Naive thymus-derived CD4-positive, alpha-beta T cell (primary cell): ENCODE measurements at regions not wholly inside any gene's neighbourhood (a gene's known extent, or its start where the extent isn't known, plus 50 kb on each side); places are given as distances from the start of the nearest gene placed in this dataset.

Source experiments
- ATAC-seq: fragments of 150-1000 bp; cut with Tn5 transposase; 2 replicates; pipeline ENCODE4 v1.10.0; 2021; ENCODE audit warnings: mild to moderate bottlenecking, moderate library complexity
- CTCF ChIA-PET: fragments of 350-600 bp; sonication (Branson Sonifier 250); formaldehyde crosslinking; loops from one replicate; lab custom pipeline; 2021; ENCODE audit warnings: antibody characterized with exemption; lab: Charles Lee
- POLR2A ChIA-PET: fragments of 350-600 bp; sonication (Branson Sonifier 250); formaldehyde crosslinking; loops from one replicate; lab custom pipeline; 2021; ENCODE audit warnings: antibody characterized with exemption, inconsistent platforms; lab: Charles Lee
- DNase-seq, 9 donors: peaks; one replicate each; pipeline versions ENCODE4 v3.0.0 to v3.0.0-alpha.2; 2020 to 2022; ENCODE audit warnings: mixed read lengths in 1 of 9
- H3K27ac ChIP-seq: one replicate; pipeline ENCODE4 v1.7.0; 2013; ENCODE audit warnings: mild to moderate bottlenecking, low read depth, low read length, moderate library complexity
- H3K27me3 ChIP-seq, 2 donors: one replicate each; pipeline ENCODE4 v1.7.0; 2013; ENCODE audit warnings: low read length in 2 of 2, mild to moderate bottlenecking in 2 of 2, moderate library complexity in 2 of 2; ENCODE audit not compliant: control insufficient read depth in 2 of 2, insufficient read depth in 2 of 2
- H3K36me3 ChIP-seq, 3 experiments: 1 replicate in 2 of 3; 2 replicates in 1 of 3; pipeline ENCODE4 v1.7.0; 2013; ENCODE audit warnings: low read length in 3 of 3, mild to moderate bottlenecking in 3 of 3, moderate library complexity in 1 of 3; ENCODE audit not compliant: insufficient read depth in 3 of 3, control insufficient read depth in 2 of 3
- H3K4me1 ChIP-seq, 2 donors: one replicate each; pipeline ENCODE4 v1.7.0; 2013; ENCODE audit warnings: low read length in 2 of 2, mild to moderate bottlenecking in 2 of 2, moderate library complexity in 1 of 2; ENCODE audit not compliant: control insufficient read depth in 2 of 2, insufficient read depth in 2 of 2
- H3K4me3 ChIP-seq: 2 replicates; pipeline ENCODE4 v1.7.0; 2013; ENCODE audit warnings: mild to moderate bottlenecking, low read length
- H3K9me3 ChIP-seq, 3 experiments: 1 replicate in 2 of 3; 2 replicates in 1 of 3; pipeline ENCODE4 v1.7.0; 2013; ENCODE audit warnings: low read length in 3 of 3; ENCODE audit not compliant: control insufficient read depth in 2 of 3
- H3K27ac Mint-ChIP-seq, 9 donors: one replicate each; pipeline ENCODE4 v1.8.0; 2020 to 2022; ENCODE audit warnings: mixed read lengths in 9 of 9, mild to moderate bottlenecking in 8 of 9, moderate library complexity in 5 of 9, inconsistent platforms in 2 of 9
- H3K27me3 Mint-ChIP-seq, 5 donors: one replicate each; pipeline ENCODE4 v1.8.0; 2021 to 2022; ENCODE audit warnings: mixed read lengths in 5 of 5, mild to moderate bottlenecking in 1 of 5
- H3K36me3 Mint-ChIP-seq, 5 donors: one replicate each; pipeline ENCODE4 v1.8.0; 2020 to 2022; ENCODE audit warnings: mixed read lengths in 5 of 5, mild to moderate bottlenecking in 3 of 5, inconsistent platforms in 1 of 5
- H3K4me1 Mint-ChIP-seq, 7 donors: one replicate each; pipeline ENCODE4 v1.8.0; 2020 to 2022; ENCODE audit warnings: mixed read lengths in 7 of 7, mild to moderate bottlenecking in 3 of 7, inconsistent platforms in 1 of 7
- H3K4me3 Mint-ChIP-seq, 10 donors: one replicate each; pipeline ENCODE4 v1.8.0; 2020 to 2022; ENCODE audit warnings: mild to moderate bottlenecking in 10 of 10, mixed read lengths in 10 of 10, moderate library complexity in 6 of 10, inconsistent platforms in 2 of 10
- H3K9me3 Mint-ChIP-seq, 11 donors: one replicate each; pipeline ENCODE4 v1.8.0; 2020 to 2022; ENCODE audit warnings: mixed read lengths in 11 of 11, mild to moderate bottlenecking in 4 of 11, inconsistent platforms in 1 of 11, moderate library complexity in 1 of 11
- intact Hi-C, 2 donors: fragments of 100-400 bp; cut with micrococcal nuclease; formaldehyde crosslinking; loops; one replicate each; pipeline ENCODE4 v1.15.1; 2023

- Mint-ChIP-seq H3K27ac (no peak overlapping the region), H3K4me1 (peaks cover 0 to 4% (median 0%) of the 10 kb centered on the region in 7 donors), H3K36me3 (peaks cover 0 to 6% (median 0%) of the 10 kb centered on the region in 5 donors), H3K9me3 (peaks cover 0 to 29% (median 16%) of the 10 kb centered on the region in 11 donors), H3K27me3 (peaks cover 0 to 22% (median 18%) of the 10 kb centered on the region in 5 donors), H3K4me3 (no peak overlapping the region)
- Histone ChIP-seq H3K9me3 (peaks cover 0 to 7% (median 0%) of the 10 kb centered on the region in 3 experiments), H3K36me3 (no peaks in the 10 kb centered on the region), H3K4me1 (no peaks in the 10 kb centered on the region), H3K4me3 (no peak overlapping the region), H3K27me3 (no peaks in the 10 kb centered on the region), H3K27ac (no peak overlapping the region)
- intact Hi-C loops, result no loop called here
- DNase-seq (no peak), ATAC-seq (no peak)
- ChIA-PET CTCF (no interaction called here), POLR2A (no interaction called here)
These were observed 232.1 kb upstream of the SMIM21 start for GRCh38 chr18:75659535-75660023.

- Histone ChIP-seq H3K4me1 (no peaks in the 10 kb centered on the region), H3K27ac (no peak overlapping the region), H3K36me3 (no peaks in the 10 kb centered on the region), H3K27me3 (no peaks in the 10 kb centered on the region), H3K4me3 (no peak overlapping the region), H3K9me3 (peaks cover 0 to 7% (median 0%) of the 10 kb centered on the region in 3 experiments)
- DNase-seq (no peak), ATAC-seq (no peak)
- Mint-ChIP-seq H3K36me3 (peaks cover 0 to 6% (median 0%) of the 10 kb centered on the region in 5 donors), H3K4me1 (peaks cover 0 to 4% (median 0%) of the 10 kb centered on the region in 7 donors), H3K27ac (no peak overlapping the region), H3K27me3 (peaks cover 0 to 22% (median 20%) of the 10 kb centered on the region in 5 donors), H3K9me3 (peaks cover 0 to 27% (median 13%) of the 10 kb centered on the region in 11 donors), H3K4me3 (no peak overlapping the region)
- ChIA-PET CTCF (no interaction called here), POLR2A (no interaction called here)
- intact Hi-C loops, result no loop called here
These were observed 230.8 kb upstream of the SMIM21 start for GRCh38 chr18:75658330-75658729.

DNA sequence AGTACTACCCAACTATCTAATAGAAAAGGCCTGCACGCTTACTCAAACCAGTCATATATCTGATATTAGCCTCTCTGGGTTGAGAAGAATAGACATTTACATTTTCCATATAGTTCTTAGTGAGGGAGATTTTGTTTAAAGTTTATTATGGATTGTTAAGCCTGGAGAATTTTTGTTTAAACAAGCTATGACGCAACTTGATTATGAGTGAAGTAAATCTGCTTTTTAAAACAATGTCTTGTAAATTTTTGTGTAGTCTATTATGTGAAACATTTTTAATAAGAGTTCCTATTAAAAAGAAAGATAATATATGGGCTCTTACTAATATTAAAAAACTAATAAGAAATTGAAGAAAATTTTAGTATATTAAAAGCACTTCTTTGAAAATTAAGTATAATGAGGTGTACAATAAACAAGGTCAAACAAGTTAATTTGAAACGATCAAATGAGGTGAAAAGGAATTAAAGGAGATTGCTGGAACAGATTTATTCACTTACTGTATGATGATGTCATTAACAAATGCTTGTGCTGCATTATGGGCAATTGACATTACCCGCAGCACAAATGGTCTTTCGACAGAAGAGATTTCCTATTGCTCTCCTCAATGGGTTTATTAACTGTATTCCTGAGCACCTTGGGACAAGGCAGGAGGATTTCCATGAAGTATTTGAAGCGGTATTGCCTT, 229.2 kb upstream of the SMIM21 start:
- H3K36me3 Mint-ChIP-seq, result peaks cover 0 to 1% (median 0%) of the 10 kb centered on the region in 5 donors
- Histone ChIP-seq H3K4me3 (no peak overlapping the region), H3K4me1 (no peaks in the 10 kb centered on the region), H3K9me3 (peaks cover 0 to 7% (median 0%) of the 10 kb centered on the region in 3 experiments), H3K27me3 (no peaks in the 10 kb centered on the region), H3K36me3 (no peaks in the 10 kb centered on the region), H3K27ac (no peak overlapping the region)
- intact Hi-C loops, result no loop called here
- ChIA-PET CTCF (no interaction called here), POLR2A (no interaction called here)
- H3K27me3 Mint-ChIP-seq, result peaks cover 0 to 20% (median 17%) of the 10 kb centered on the region in 5 donors
- ATAC-seq (no peak), DNase-seq (no peak)
- peaks cover 0 to 4% (median 0%) of the 10 kb centered on the region in 7 donors for H3K4me1 Mint-ChIP-seq
- no peak overlapping the region for H3K27ac Mint-ChIP-seq
- H3K4me3 Mint-ChIP-seq, result no peak overlapping the region
- peaks cover 0 to 18% (median 8%) of the 10 kb centered on the region in 11 donors for H3K9me3 Mint-ChIP-seq

DNA sequence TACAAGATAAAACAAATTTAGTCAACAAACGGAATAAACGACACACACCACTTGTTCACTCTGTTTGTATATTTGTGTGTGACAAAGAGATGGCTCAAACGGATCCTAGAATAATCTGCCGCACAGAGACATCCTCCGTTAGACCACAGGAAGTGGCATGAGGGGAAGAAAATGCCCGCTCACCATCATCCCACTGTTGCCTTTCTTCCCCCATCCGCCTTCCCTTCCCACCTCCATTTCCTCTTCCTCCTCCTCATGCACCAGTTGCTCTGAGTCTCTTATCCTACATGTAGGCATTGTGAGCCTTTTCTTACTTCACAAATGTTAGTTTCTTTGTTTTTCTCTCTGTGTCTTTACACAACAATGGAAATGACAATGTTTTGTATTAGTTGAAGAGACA, 228.5 kb upstream of the SMIM21 start:
- Mint-ChIP-seq H3K27ac (no peak overlapping the region), H3K27me3 (peaks cover 0 to 21% (median 17%) of the 10 kb centered on the region in 5 donors), H3K36me3 (no peaks in the 10 kb centered on the region), H3K4me1 (peaks cover 0 to 4% (median 0%) of the 10 kb centered on the region in 7 donors), H3K4me3 (no peak overlapping the region), H3K9me3 (peaks cover 0 to 13% (median 6%) of the 10 kb centered on the region in 11 donors)
- H3K27me3 ChIP-seq, result no peaks in the 10 kb centered on the region
- ChIA-PET POLR2A (no interaction called here), CTCF (no interaction called here)
- no peaks in the 10 kb centered on the region for H3K4me1 ChIP-seq
- no peak for DNase-seq
- intact Hi-C loops, result no loop called here
- no peak for ATAC-seq
- H3K9me3 ChIP-seq, result peaks cover 0 to 6% (median 0%) of the 10 kb centered on the region in 3 experiments
- no peak overlapping the region for H3K4me3 ChIP-seq
- no peak overlapping the region for H3K27ac ChIP-seq
- H3K36me3 ChIP-seq, result no peaks in the 10 kb centered on the region

DNA sequence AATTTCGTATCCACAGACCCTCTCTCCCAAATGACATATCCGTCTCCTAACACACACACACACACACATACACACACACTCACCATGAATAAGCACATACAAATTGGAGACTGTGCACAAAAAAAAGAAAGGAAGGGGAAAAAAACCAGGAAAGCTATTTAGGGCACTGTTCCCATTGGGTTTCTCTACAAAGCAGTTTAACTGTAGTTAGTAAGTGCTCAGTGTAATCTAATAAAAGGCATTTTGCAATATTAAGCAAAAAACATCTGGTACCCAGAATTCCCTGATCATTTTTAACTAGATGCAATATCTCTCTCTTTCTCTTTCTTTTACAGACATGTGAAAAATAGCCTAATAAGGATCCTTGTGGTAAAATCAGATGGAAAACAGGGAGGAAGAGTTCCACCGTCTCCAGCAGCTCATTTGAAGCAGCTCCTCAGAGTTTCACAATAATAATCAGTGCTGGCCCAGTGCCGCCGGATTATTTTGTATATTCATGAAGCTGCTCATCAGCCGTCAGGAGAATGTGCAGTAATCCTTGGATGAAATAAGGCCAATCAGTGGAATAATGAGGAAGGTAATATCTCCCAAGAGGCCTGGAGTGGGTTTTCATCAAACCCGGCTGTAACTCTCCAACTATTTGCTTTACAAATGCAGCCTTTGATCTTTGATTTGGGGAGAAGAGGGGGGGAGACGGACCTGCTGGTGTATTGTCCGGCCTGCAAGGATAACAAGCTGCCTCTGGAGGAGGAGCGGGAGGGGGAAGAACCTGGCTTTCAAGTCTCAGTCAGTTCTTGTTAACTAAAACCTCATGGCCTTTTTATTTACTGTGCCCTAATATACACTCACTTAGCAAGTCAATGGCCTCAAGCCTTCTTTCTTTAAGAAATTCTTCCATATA, 227.6 kb upstream of the SMIM21 start:
- CTCF ChIA-PET, result no interaction called here
- ATAC-seq (no peak), DNase-seq (no peak)
- Mint-ChIP-seq H3K9me3 (peaks cover 0 to 6% (median 3%) of the 10 kb centered on the region in 11 donors), H3K27ac (no peak overlapping the region), H3K4me1 (peaks cover 0 to 4% (median 0%) of the 10 kb centered on the region in 7 donors), H3K36me3 (no peaks in the 10 kb centered on the region), H3K4me3 (no peak overlapping the region), H3K27me3 (peaks cover 0 to 28% (median 25%) of the 10 kb centered on the region in 5 donors)
- H3K9me3 ChIP-seq, result no peaks in the 10 kb centered on the region
- H3K4me3 ChIP-seq, result no peak overlapping the region
- intact Hi-C loops, result no loop called here
- POLR2A ChIA-PET, result no interaction called here
- H3K27ac ChIP-seq, result no peak overlapping the region
- H3K27me3 ChIP-seq, result no peaks in the 10 kb centered on the region
- no peaks in the 10 kb centered on the region for H3K4me1 ChIP-seq
- no peaks in the 10 kb centered on the region for H3K36me3 ChIP-seq

- Histone ChIP-seq H3K36me3 (no peaks in the 10 kb centered on the region), H3K27me3 (no peaks in the 10 kb centered on the region), H3K27ac (no peak overlapping the region), H3K9me3 (no peaks in the 10 kb centered on the region), H3K4me1 (no peaks in the 10 kb centered on the region), H3K4me3 (no peak overlapping the region)
- Mint-ChIP-seq H3K4me3 (no peak overlapping the region), H3K27ac (no peak overlapping the region), H3K27me3 (peaks cover 0 to 31% (median 28%) of the 10 kb centered on the region in 5 donors), H3K4me1 (peaks cover 0 to 4% (median 0%) of the 10 kb centered on the region in 7 donors), H3K9me3 (peaks cover 0 to 4% (median 0%) of the 10 kb centered on the region in 11 donors), H3K36me3 (no peaks in the 10 kb centered on the region)
- ChIA-PET POLR2A (no interaction called here), CTCF (no interaction called here)
- intact Hi-C loops, result no loop called here
- DNase-seq (no peak), ATAC-seq (no peak)
These were observed 226.9 kb upstream of the SMIM21 start for GRCh38 chr18:75654386-75654785.
